OCI-LY1 (cell line): ENCODE measurements at regions not wholly inside any gene's neighbourhood (a gene's known extent, or its start where the extent isn't known, plus 50 kb on each side); places are given as distances from the start of the nearest gene placed in this dataset.
"Not testable (repeated sequence)": the region's sequence is repeated elsewhere in the genome, so short reads cannot be mapped to it uniquely, and the experiment has no call there.

Experiments
- EZH2 ChIP-seq: fragments of 200-600 bp; sonication (generic), shearing (Covaris generic); IDR thresholded peaks from 2 replicates; pipeline ENCODE4 v1.8.0; 2017; ENCODE audit warnings: borderline replicate concordance, mixed run types, mild to moderate bottlenecking, antibody characterized with exemption, low read length, moderate library complexity, mixed read lengths
- TF ChIP-seq, protein P1 (sequence below): fragments of 200-600 bp; sonication (generic), shearing (Covaris generic); IDR thresholded peaks from 2 replicates; pipeline ENCODE4 v1.5.1; 2017; ENCODE audit warnings: mild to moderate bottlenecking, antibody characterized with exemption, low read length, moderate library complexity, mixed read lengths

DNA sequence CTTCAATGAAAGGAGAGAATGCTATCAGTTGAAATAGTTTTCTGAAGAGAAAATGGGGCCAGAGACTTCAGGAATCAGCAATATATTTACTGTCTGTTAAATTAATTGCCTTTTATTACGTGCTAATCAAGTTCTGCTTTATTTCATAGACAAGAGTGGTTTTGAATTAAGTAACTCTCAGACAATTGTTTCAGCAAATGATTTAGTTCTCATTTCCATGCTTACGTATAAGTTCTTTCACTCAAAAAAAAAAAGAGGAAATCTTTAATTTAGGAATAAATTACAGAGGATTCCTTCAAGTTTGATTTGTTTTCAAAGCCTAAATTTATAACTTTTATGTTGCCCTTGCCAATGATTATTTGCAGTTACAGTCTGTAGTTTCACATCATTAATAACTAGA is 163.5 kb downstream of the SPATA31A6 start:
- not testable (repeated sequence) for TF ChIP-seq EZH2
- TF ChIP-seq, protein P1, sequence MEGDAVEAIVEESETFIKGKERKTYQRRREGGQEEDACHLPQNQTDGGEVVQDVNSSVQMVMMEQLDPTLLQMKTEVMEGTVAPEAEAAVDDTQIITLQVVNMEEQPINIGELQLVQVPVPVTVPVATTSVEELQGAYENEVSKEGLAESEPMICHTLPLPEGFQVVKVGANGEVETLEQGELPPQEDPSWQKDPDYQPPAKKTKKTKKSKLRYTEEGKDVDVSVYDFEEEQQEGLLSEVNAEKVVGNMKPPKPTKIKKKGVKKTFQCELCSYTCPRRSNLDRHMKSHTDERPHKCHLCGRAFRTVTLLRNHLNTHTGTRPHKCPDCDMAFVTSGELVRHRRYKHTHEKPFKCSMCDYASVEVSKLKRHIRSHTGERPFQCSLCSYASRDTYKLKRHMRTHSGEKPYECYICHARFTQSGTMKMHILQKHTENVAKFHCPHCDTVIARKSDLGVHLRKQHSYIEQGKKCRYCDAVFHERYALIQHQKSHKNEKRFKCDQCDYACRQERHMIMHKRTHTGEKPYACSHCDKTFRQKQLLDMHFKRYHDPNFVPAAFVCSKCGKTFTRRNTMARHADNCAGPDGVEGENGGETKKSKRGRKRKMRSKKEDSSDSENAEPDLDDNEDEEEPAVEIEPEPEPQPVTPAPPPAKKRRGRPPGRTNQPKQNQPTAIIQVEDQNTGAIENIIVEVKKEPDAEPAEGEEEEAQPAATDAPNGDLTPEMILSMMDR: not testable (repeated sequence)
